ENCODE measurements at regions not wholly inside any gene's neighbourhood (a gene's known extent, or its start where the extent isn't known, plus 50 kb on each side); places are given as distances from the start of the nearest gene placed in this dataset.

DNA sequence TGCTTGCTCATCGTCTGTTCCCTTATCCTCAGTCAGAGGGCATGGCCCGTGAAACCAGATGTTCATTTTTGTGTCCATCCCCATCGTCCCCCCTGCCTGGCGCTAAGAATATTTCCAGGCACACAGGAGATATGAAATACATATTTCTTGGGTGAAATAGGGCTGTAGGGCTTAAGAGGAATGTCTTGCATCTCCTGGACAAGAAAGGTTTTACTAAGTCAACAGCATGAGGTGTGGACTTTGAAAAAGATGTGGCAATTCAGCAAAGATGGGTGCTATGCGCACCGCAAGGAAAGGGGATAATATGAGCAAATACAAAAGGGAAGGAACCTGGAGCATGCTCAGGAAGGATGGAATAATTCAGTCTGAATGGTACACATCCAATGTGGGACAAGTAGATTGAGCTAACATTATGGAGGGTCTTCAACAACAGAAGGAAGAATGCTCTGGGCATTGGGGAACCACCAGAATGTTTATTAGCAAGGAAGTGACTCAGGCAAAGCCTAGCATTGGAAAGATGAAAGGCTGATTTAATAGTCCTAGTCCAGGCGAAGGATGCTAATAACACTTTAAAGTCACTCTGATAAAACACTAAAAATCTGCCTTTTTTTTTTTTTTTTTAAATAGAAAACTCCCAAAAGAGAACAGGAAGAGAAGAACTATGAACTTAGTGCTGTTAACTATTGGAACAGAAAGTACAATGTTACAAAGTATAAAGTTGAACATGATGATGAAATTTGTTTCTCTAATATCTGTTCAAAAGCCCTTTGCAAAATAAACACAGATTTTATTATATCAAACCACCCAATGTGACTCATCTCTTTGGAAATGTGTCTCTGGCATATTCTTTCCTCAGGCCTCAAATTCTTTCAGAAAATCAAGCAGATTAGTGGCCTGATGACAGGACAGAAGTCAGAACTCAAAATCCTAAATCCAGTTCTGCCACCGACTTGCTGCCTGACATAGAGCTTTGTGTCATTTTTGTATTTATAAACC, 449.5 kb downstream of the BCAT1 start:
- no peaks in the 10 kb centered on the region for H3K9me3 ChIP-seq (ENCODE audit: low read length)
- no peaks in the 10 kb centered on the region for H3K79me2 ChIP-seq (ENCODE audit: insufficient read depth, low read length)
- H4K20me1 ChIP-seq (ENCODE audit: insufficient read depth, low read length), result no peaks in the 10 kb centered on the region
- H2AFZ ChIP-seq (ENCODE audit: low read length), result no peak overlapping the region
- in situ Hi-C loops (cut with HindIII; ENCODE audit: extremely low pct_ligation_motif_present, low pct_unique_long_range_greater_than_20kb), result no loop called here
- H3K27ac ChIP-seq (ENCODE audit: extremely low read length, insufficient read depth, low read length), result no peak overlapping the region
- H3K4me1 ChIP-seq (ENCODE audit: insufficient read depth, low read length), result no peaks in the 10 kb centered on the region
- ChIA-PET POLR2A (no interaction called here), CTCF (ENCODE audit: low intra/inter-chr PET ratio, low total read pairs) (no interaction called here)
- intact Hi-C loops (cut with micrococcal nuclease; ENCODE audit: unreplicated experiment), result no loop called here
- H3K4me2 ChIP-seq (ENCODE audit: low read depth, low read length), result no peak overlapping the region
- ATAC-seq (no peak), FAIRE-seq (no peak), DNase-seq (ENCODE audit: low spot score) (no peak)
- no TSS peak for BruUV-seq (replicated peaks)
- no peaks in the 10 kb centered on the region for H3K27me3 ChIP-seq (ENCODE audit: control insufficient read depth in 1 of 2, insufficient read depth in 2 of 2, low read length in 2 of 2)
- TF ChIP-seq ZSCAN21 (CRISPR knock-in tag; IDR thresholded peaks at IDR 0.05; ENCODE audit: borderline replicate concordance) (no peak), ZNF713 (CRISPR knock-in tag; IDR thresholded peaks at IDR 0.05) (no peak), GATAD2A (CRISPR knock-in tag; IDR thresholded peaks at IDR 0.05) (no peak), MEIS1 (CRISPR knock-in tag; IDR thresholded peaks at IDR 0.05; ENCODE audit: borderline replicate concordance) (no peak), ZNF143 (CRISPR knock-in tag; IDR thresholded peaks at IDR 0.05) (no peak), ATF7 (IDR thresholded peaks at IDR 0.05) (no peak), ATF7 (CRISPR knock-in tag; IDR thresholded peaks at IDR 0.05) (no peak), NR2F1 (CRISPR knock-in tag; IDR thresholded peaks at IDR 0.05) (no peak), ZNF33B (CRISPR knock-in tag; IDR thresholded peaks at IDR 0.05) (no peak), ZNF503 (CRISPR knock-in tag; IDR thresholded peaks at IDR 0.05) (no peak), ZNF816 (CRISPR knock-in tag; IDR thresholded peaks at IDR 0.05; ENCODE audit: borderline replicate concordance) (no peak), CREBL2 (CRISPR knock-in tag; IDR thresholded peaks at IDR 0.05; ENCODE audit: borderline replicate concordance) (no peak), ZNF629 (CRISPR knock-in tag; conservative IDR thresholded peaks at IDR 0.05) (no peak), JUND (CRISPR knock-in tag; IDR thresholded peaks at IDR 0.05) (no peak), DNMT3B (CRISPR knock-in tag; conservative IDR thresholded peaks at IDR 0.05) (no peak)
- H3K4me3 ChIP-seq (replicated peaks in 1 of 3; ENCODE audit: insufficient read depth in 1 of 3, low read depth in 2 of 3, low read length in 3 of 3), result no peak overlapping the region
- no peak overlapping the region for H3K9ac ChIP-seq (ENCODE audit: insufficient read depth, low read depth, low read length)
- no peaks in the 10 kb centered on the region for H3K36me3 ChIP-seq (replicated peaks in 1 of 2; ENCODE audit: control insufficient read depth in 1 of 2, insufficient read depth in 2 of 2, low read length in 2 of 2)
- 50% methylated on average over 8 of the region's 8 CpGs for WGBS (ENCODE audit: low lambda C conversion rate)

Measured in HepG2 (cell line).